Tibial artery (tissue), 4 donors: ENCODE measurements at regions not wholly inside any gene's neighbourhood (a gene's known extent, or its start where the extent isn't known, plus 50 kb on each side); places are given as distances from the start of the nearest gene placed in this dataset.

ENCODE experiments used
- DNase-seq, 2 donors: peaks; one replicate each; pipeline ENCODE4 v3.0.0-alpha.2; 2019
- H3K27ac ChIP-seq, 2 donors: fragments of 200-600 bp; sonication (generic) in 1 of 2; 1 replicate in 1 of 2; 2 replicates in 1 of 2; pipeline ENCODE4 v1.5.1; 2018 to 2019; ENCODE audit warnings: mild to moderate bottlenecking in 1 of 2
- H3K27me3 ChIP-seq, 2 donors: fragments of 200-600 bp; sonication (generic) in 1 of 2; one replicate each; pipeline versions ENCODE4 v1.5.1 to v1.6.0; 2016 to 2019
- H3K36me3 ChIP-seq, 3 donors: fragments of 200-600 bp; sonication (generic) in 2 of 3; one replicate each; pipeline ENCODE4 v1.5.1; 2016 to 2019; ENCODE audit warnings: mild to moderate bottlenecking in 2 of 3
- H3K4me1 ChIP-seq, 4 donors: fragments of 200-600 bp; sonication (generic) in 2 of 4; 1 replicate in 3 of 4; 2 replicates in 1 of 4; pipeline ENCODE4 v1.5.1; 2016 to 2019
- H3K4me3 ChIP-seq, 2 donors: fragments of 200-600 bp; sonication (generic) in 1 of 2; 1 replicate in 1 of 2; 2 replicates in 1 of 2; pipeline ENCODE4 v1.5.1; 2018 to 2019; ENCODE audit warnings: mild to moderate bottlenecking in 2 of 2
- H3K9me3 ChIP-seq, 3 donors: fragments of 200-600 bp; sonication (generic) in 1 of 3; one replicate each; pipeline ENCODE4 v1.5.1; 2016 to 2019
- intact Hi-C: fragments of 100-400 bp; cut with DNase I; formaldehyde crosslinking; loops from one replicate; pipeline ENCODE4 v1.15.0; 2023; ENCODE audit warnings: low total_unique reads
- TF ChIP-seq, protein P1 (sequence below), 2 experiments: fragments of 200-600 bp in 1 of 2; fragments of 450-650 bp in 1 of 2; IDR thresholded peaks; one replicate each; pipeline ENCODE4 v1.5.1; 2017 to 2019; ENCODE audit warnings: antibody characterized with exemption in 2 of 2, mild to moderate bottlenecking in 1 of 2, moderate library complexity in 1 of 2

DNA sequence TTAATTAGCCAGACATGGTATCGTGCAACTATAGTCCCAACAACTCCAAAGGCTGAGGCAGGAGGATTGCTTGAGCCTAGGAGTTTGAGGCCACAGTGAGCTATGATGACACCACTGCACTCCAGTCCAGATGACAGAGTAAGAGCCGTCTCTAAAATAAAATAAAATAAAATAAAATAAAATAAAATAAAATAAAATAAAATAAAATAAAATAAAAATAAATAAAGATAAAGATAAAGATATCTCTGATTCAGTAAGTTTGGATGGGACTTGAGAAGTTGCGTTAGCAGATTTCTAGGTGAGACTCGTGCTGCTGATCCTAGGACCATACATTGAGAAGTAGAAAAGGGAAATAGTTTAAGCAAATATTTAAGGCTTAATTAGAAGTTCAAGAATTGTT lies 254.8 kb upstream of the FAM241A start:
- H3K36me3 ChIP-seq = no peaks in the 10 kb centered on the region
- intact Hi-C loops = no loop called here
- DNase-seq = no peak
- TF ChIP-seq, protein P1, sequence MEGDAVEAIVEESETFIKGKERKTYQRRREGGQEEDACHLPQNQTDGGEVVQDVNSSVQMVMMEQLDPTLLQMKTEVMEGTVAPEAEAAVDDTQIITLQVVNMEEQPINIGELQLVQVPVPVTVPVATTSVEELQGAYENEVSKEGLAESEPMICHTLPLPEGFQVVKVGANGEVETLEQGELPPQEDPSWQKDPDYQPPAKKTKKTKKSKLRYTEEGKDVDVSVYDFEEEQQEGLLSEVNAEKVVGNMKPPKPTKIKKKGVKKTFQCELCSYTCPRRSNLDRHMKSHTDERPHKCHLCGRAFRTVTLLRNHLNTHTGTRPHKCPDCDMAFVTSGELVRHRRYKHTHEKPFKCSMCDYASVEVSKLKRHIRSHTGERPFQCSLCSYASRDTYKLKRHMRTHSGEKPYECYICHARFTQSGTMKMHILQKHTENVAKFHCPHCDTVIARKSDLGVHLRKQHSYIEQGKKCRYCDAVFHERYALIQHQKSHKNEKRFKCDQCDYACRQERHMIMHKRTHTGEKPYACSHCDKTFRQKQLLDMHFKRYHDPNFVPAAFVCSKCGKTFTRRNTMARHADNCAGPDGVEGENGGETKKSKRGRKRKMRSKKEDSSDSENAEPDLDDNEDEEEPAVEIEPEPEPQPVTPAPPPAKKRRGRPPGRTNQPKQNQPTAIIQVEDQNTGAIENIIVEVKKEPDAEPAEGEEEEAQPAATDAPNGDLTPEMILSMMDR (IDR thresholded peaks at IDR 0.05) = no peak
- H3K4me3 ChIP-seq = no peak overlapping the region
- no peaks in the 10 kb centered on the region for H3K4me1 ChIP-seq
- H3K27ac ChIP-seq = no peak overlapping the region
- H3K27me3 ChIP-seq = no peaks in the 10 kb centered on the region
- no peaks in the 10 kb centered on the region for H3K9me3 ChIP-seq

DNA sequence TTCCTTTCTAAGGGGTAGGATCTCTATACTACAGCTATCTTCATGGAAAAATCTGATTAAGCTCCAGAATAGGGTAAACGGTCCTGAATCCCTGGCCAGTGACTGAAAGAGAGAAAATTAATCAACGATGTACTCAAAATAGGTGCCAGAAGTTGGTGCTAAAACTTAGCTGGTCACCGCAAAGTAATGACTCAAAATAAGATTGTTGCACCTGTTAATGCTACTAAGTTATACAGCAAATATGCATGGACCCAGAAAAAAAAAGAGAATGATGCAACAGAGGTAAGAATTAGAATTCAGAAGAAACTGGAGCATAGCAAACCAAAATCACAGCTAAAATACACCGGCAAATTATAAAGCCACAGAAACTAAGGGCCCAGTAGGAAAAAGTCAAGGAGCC lies 239.7 kb upstream of the FAM241A start:
- TF ChIP-seq, protein P1 (IDR thresholded peaks at IDR 0.05) = no peak
- H3K4me3 ChIP-seq = no peak overlapping the region
- H3K9me3 ChIP-seq = no peaks in the 10 kb centered on the region
- intact Hi-C loops = no loop called here
- no peaks in the 10 kb centered on the region for H3K27me3 ChIP-seq
- H3K4me1 ChIP-seq = no peaks in the 10 kb centered on the region
- H3K27ac ChIP-seq = no peak overlapping the region
- no peak for DNase-seq
- H3K36me3 ChIP-seq = no peaks in the 10 kb centered on the region

DNA sequence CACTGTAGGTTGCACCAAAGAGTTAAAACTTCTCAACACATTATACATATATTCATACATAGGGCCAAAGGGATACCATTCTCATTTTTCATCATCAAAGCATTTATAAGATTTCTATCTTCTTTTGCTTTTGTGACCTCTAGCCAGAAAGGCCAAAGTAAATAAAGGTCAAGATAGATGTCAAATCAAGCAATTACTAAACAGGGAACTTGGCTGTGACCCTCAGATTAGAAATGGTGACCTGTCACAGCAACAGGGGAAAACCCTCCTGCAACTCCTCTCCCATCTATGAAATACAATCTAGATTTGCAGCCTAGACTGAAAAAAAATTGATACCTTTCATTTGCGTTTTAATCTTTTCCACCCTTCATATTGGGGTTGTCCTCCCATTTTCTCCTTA lies 225.6 kb upstream of the FAM241A start:
- TF ChIP-seq, protein P1 (IDR thresholded peaks at IDR 0.05) = no peak
- intact Hi-C loops = no loop called here
- H3K27me3 ChIP-seq = no peaks in the 10 kb centered on the region
- no peak for DNase-seq
- no peak overlapping the region for H3K27ac ChIP-seq
- H3K36me3 ChIP-seq = no peaks in the 10 kb centered on the region
- H3K9me3 ChIP-seq = no peaks in the 10 kb centered on the region
- no peaks in the 10 kb centered on the region for H3K4me1 ChIP-seq
- no peak overlapping the region for H3K4me3 ChIP-seq

DNA sequence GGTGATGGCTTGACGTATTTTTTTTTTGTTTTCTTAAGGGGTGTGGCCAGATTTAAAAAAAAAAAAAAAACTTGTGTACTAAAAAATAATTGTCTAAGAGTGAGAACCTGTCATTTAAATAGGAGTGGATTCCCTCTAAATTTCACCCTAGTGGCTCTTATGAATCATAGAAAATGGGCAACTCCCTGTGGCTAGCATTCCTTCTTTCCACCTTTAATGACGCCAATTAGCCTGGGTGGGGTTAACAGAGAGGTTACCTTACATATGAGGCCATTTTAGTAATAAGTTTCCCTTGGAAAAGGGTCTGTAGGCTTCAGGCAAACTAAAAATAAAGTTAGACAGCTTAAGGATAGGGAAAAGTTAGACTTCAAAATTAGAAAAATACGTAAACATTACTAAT lies 223.5 kb upstream of the FAM241A start:
- TF ChIP-seq, protein P1 (IDR thresholded peaks at IDR 0.05) = no peak
- Histone ChIP-seq H3K27ac (no peak overlapping the region), H3K4me1 (no peaks in the 10 kb centered on the region), H3K4me3 (no peak overlapping the region), H3K36me3 (no peaks in the 10 kb centered on the region), H3K27me3 (no peaks in the 10 kb centered on the region), H3K9me3 (no peaks in the 10 kb centered on the region)
- intact Hi-C loops = no loop called here
- no peak for DNase-seq

DNA sequence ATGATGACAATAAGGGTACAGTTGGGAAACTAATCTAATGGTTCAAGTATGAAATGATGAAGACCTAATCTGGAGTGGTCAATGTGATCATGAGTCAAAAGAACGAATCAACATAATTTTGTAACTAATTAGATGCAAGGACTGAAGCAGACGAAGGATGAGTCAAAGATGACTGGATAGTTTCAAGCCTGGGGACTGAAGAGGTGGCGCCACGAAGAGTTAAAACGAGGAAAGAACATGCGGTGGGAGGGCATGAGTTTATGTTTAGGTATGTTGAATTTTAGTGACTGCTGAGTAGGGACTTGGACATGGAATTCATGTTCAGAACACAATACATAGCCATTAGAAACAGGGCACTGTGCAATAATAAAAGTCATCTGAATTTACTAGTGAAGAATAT lies 221.5 kb upstream of the FAM241A start:
- intact Hi-C loops = no loop called here
- Histone ChIP-seq H3K36me3 (no peaks in the 10 kb centered on the region), H3K9me3 (no peaks in the 10 kb centered on the region), H3K4me1 (no peaks in the 10 kb centered on the region), H3K27me3 (no peaks in the 10 kb centered on the region), H3K27ac (no peak overlapping the region), H3K4me3 (no peak overlapping the region)
- TF ChIP-seq, protein P1 (IDR thresholded peaks at IDR 0.05) = no peak
- no peak for DNase-seq

DNA sequence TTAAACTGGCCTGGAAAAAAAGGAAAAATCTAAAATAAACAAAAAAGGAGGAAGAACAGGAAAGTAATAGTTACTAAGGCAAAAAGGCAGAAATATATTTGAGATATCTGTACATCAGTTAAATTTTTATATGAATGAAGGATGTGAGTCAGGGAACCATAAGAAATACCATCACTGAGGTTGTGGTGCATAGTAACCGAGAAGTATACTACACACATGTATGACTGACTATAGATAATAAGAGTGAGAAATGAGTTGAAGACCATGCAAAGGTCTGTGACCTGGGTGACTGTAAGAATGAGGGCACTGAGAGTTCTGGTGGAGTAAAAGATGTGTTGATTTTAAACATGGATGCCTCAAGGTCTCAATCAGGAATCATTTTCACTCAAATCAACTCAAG lies 220.6 kb upstream of the FAM241A start:
- Histone ChIP-seq H3K27ac (no peak overlapping the region), H3K4me3 (no peak overlapping the region), H3K9me3 (no peaks in the 10 kb centered on the region), H3K27me3 (no peaks in the 10 kb centered on the region), H3K36me3 (no peaks in the 10 kb centered on the region), H3K4me1 (no peaks in the 10 kb centered on the region)
- no peak for DNase-seq
- TF ChIP-seq, protein P1 (IDR thresholded peaks at IDR 0.05) = no peak
- intact Hi-C loops = no loop called here
